Activated CD4-positive, alpha-beta T cell treated with anti-CD3 and anti-CD28 coated beads, Interleukin-2, amount 50 U/mL, for 16 hours (primary cell): ENCODE measurements at regions not wholly inside any gene's neighbourhood (a gene's known extent, or its start where the extent isn't known, plus 50 kb on each side); places are given as distances from the start of the nearest gene placed in this dataset.

Experiments used
- DNase-seq: peaks from one replicate; pipeline ENCODE4 v3.0.0-alpha.2; 2020

DNA sequence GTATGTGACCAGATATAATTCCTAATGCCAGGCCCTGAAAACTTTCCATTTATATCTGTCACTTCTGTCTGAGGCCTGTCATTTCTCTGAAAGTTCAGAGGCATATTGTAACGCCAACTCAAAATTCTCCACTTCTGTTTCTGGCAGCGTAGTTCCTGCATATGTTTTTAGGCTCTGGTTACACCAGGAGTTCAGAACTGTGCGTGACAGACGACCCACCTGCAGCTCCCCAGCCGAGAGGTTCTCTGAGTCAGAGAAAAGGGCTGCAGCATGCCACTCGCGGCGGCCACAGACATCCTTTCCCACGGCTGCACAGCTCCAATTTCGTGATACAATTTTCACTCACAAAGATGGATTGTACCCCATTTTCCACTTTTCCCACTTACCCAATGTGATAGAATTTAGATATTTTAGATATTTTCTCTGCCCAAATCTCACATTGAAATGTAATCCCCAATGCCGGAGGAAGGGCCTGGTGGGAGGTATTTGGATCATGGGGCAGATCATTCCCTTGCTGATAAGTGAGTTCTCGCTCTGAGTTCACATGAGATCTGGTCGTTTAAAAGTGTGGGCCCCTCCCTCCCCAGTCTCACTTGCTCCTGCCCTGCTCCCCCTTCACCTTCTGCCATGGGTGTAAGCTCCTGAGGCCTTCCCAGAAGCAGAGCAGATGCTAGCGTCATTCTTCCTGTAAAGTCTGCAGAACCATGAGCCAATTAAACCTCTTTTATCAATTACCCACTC, 308.1 kb downstream of the LIG4 start:
- DNase-seq = no peak

DNA sequence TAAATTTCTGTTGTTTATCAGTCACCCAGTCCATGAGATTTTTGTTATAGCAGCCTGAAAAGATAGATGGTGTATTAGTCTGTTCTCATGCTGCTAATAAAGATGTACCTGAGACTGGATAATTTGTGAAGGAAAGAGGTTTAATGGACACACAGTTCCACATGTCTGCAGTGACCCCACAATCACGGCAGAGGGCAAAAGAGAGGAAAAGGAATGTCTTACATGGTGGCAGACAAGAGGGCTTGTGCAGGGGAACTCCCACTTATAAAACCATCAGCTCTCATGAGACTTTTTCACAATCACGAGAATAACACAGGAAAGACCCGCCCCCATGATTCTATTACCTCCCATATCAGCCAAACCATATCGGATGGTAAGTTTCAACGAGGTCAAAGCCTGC, 309.2 kb downstream of the LIG4 start:
- no peak for DNase-seq

DNA sequence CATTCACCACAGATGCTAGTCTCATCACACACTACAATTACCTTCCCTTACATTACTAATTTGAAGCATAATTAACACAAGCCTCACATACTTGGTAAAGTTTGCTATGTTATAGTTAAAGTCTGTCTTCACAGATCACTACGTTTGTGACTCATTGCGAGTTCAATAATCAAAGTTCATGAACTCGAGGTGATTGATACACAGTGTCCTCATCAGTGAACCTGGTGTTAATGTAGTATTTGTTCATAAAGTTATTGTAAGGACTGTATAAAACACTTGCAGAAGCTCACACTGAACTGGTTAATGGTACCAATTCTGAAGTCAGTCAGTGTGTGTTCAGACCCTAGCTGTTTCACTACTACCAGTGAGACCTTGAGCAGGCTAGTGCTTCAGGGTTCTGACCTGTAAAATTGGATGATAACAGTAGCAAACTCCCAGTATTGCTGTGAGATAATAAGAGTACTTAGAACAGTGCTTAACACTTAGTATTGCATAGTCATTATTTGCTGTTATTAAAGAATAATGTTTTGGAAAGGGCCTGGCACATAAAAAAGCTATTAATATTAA, 313.3 kb downstream of the LIG4 start:
- DNase-seq = no peak

DNA sequence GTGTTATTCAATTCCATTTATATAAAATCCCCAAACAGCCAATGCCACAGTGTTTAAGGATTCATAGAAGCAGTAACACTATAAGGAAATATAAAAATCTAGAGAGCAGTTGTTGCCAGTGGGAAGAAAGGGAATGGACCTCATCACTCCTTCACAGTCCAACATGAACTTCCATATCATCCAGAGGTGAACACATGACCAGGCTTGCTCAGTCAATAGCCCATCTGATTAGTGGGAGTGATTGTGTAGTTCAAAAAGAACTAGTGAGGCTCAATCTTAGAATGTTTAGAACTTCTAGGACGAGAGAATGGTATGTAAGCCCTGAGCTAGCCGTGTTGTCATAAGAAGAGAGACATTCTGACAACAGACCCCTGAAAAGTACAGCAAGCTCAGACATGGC, 314.1 kb downstream of the LIG4 start:
- no peak for DNase-seq

DNA sequence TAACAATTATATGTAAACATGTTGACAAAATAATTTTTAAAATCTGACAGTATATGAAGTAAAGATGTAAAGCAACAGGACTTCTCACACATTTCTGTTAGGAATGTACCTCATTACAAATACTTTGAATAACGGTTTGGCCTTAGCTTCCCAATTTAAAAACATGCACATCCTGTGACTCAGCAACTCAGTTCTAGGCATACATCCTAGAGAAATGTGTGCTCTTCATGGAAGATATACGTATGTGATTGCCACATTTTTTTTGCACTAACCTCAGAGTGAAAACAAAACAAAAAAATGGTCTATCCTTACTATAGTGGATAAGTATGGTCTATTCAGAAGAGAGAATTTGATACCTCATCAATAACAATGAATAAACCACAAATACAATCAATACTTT, 314.6 kb downstream of the LIG4 start:
- no peak for DNase-seq

DNA sequence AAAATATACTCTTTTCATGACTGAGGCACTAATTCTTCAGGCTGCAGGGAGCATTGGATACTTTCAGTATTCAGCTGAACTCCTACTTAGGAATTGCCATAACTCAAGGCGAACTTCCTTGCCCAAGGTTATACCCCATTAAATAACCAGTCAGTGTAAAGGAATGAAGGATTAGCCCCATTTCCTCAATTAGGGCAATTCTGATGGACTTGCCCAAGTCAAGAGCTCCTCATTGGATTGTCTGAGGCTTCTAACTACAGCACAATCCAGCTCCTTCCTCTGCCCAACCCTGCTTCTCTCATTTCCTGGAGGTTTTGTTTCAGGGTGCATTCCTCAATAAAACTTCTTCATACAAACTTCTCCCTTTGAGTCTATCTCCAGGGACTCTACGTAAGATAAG, 329.2 kb downstream of the LIG4 start:
- DNase-seq = no peak

DNA sequence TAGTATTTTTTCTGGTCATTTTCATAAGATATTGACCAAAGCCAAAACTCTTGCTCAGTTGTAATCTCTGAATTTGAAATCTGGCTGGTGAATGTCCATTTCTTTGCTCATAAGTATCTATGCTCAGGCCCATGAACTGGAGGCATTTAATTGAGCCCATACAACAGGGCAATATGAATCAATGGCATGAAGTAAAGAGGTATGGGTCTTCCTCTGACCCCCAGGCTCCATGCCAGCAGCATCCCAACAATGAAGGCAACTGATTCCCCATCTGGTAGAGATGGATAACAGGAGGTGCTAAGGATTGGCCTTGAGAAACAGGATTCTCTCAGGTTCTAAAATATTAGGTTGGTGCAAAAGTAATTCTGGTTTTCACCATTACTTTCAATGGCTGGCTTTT, 330.8 kb downstream of the LIG4 start:
- no peak for DNase-seq

DNA sequence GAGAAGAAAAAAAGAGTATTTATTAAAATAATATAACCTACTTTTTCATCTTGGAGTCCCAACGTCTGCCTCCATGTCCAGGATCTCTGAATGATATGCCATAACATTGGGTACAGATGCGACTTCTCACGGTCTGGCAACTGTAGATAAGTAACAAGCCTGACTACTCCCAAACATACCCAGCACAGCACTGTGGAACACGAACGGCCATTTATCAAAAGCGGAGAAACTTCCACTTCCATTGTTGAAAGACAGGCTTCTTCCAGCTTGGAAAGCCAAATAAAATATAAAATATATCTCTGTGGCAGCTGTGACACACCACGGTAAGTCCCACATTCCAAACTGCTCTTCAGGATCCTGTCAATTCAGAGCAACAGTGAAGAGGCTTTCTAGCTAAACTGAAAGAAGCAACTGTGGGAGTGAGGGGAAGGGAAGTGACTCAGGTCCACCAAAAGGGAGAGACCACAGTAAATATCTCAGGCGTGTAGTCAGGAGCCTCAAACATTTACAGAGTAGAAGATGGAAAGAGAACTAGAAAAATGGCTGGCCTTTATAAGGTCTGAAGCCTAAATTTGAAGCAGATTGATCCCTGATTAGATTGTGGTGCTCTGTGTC, 331.7 kb downstream of the LIG4 start:
- DNase-seq = no peak

DNA sequence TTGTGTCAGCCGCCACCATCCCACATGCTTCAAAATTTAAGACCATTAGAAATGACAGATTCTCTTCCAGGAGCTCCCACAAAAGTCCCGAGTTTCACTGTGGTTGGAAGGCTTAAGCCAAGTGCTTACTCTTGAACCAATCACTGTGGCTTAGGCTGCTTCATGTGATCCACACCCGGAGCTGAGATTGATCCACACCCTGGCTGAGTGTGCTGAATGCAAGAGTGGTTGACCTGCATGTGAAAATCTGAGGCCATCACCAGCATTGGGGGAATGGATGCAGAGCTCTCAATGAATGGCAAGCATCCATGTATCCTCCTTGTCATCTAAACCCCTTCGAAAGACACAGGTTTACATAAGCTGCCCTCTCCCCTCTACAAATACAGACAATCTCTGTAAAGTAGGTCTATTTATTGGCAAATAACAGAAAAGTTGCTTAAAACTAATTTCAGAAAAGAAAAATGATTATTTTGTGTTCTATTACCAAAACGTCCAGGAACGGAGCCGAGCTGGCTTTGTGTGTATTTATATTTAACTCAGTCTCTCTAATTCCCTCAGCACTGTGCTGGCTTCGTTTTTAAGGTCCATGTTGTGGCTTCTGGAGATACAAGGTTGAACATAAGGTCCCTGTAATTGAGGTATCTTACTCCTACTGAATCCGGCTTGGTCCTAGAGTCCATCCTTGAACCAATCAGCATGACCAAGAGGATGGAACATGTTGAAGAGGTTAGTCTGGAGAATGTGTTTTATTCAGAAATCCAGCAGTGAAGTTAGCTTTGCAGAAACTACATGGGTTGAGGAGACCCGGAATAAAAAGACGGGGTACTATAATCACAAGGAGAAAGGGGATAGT, 332.4 kb downstream of the LIG4 start:
- DNase-seq = no peak

DNA sequence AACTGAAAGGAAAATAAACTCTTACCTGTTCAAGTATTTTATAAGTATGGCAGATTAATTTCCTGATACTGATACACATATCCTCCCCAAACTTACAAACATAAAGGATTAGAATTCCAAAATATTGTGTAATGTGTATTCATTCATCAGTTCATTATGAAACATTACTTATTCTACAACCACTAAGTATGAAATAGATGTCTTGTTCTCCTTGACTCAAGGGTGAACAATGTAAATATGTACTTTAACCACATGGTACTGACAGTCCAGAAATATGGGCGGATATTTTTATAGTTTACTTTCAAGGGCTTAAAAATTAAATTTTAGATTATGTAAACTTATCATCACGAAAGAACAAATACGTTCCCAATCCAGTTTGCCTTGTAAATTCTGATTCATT, 334.0 kb downstream of the LIG4 start:
- no peak for DNase-seq

DNA sequence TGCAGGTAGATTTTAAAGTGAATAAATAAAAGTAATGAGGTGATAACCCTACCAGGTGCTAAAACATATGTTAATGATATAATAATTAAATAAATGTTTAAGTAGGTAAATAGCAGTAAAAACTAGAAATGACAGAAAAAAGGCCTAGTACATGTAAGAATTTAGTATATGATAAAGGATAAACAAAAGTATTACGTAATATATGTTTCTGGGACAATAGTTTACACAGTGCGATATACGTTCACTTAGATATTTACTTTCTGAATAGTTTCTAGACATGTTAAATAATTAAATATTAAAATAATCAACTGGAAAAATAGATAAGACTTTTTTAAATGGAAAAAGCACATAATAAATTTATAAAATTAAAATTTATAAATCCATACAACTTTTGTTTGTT, 340.9 kb downstream of the LIG4 start:
- no peak for DNase-seq

DNA sequence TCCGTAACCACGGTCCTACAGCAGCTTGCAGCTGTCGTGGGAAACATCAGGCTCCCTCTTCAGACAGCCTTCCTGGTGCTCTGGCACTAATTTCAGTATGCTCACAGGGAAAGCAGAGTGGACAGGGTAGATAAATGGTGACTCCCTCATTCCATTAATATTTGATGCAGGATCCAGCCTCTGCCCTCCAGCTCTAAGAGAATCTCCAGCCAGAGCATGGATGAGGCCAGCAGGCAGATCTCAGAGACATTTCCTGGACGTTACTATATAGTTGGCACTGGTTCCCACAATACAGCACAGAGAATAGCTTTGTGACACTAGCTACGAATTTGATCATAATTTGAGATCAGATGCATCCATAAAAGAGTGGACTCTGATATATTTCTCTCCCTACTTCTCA, 341.4 kb downstream of the LIG4 start:
- DNase-seq = no peak

DNA sequence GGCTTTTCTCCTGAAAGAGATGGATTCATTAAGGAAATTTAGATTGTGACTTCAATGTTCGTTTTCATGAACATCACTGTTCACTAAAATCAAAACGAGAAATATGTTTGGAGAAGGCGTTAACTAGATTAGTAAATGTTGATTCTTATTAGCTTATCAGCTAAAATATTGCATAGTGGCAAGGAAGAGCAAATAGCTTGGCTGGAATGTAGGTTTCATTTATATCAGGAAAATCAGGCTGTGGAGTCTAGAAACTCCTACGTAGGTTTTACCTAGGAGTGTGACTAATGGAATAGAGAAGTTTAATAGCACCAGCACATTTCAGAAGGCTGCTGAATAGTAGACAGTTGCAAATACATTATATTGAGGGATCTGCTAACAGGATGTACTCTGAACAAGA, 344.9 kb downstream of the LIG4 start:
- no peak for DNase-seq

DNA sequence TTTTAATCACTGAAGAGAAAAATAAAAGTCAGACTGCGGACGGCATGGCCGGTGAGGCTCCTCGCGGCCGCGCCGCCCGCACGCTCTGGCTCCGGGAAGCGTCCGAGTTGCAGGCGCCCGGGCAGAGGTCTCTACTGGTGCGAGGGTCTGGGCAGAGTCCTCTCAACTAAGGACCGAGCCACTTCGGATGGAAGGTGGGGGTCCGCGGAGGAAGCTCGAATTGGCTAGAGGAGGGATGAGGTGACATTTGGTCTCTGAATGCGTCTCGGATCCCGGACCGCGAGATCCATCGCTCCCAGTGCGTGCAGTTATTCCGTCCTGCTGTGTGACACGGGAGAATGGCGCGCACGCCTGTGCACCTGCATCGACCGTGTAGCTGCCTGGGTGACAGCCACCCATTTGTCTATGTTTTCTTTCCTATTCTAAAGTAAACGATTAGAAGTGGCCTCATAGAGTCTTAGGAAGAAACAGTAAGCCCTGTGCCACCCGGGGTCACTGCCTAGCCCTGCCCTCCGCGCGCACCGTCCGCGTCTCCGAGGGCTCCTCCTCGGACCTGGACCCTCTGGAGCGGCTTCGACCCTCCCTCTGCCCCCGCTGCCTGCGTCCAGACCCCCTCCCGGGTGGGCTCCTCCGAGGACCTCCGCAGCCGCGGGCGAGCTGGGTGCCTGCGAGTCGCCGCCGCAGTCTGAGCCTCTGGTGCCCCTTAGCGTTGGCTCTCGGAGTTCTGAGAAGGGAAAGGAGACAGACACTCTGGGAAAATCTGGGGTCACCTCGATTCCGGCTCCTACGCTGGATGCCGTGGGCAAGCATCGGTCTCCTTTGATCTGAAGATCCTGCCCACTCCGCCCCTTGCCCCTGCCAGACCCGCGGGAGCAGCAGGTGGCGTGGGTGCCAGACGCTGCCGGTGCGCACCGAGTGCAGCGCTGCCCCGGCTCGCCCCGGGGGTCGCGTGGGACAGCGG, 347.4 kb downstream of the LIG4 start:
- no peak for DNase-seq

DNA sequence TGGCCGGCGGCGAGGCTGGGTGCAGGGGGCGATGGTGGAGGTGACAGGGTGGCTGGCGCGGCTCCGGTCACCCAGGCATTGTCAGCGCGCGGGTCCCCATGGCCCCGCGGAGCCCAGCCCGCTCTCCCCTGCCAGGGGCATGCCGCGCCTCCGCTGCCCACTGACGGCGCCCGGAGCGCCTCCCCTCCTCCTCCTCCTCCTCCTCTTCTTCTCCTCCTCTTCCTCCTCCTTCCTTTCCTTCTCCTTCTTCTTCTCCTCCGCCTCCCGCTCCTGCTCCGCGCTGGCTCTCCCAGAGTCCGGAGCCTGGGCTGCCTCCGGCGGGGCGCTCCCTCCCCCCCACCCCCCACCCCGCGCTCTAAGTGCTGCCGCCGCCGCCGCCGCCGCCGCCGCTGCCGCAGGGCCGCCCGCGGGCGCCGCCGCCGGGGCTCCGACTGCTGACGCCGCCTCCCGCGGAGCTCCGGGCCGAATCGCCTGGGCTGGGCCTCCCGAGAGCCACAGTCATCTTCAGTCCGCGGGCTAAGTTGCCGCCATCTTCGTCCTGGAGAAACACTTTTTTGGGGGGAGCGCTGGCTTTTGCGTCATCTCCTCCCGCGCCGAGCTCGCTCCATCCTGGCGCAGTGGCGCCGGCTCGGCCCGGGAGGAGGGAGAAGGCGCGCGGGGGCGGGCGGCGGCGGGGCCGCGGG, 348.3 kb downstream of the LIG4 start:
- no peak for DNase-seq

DNA sequence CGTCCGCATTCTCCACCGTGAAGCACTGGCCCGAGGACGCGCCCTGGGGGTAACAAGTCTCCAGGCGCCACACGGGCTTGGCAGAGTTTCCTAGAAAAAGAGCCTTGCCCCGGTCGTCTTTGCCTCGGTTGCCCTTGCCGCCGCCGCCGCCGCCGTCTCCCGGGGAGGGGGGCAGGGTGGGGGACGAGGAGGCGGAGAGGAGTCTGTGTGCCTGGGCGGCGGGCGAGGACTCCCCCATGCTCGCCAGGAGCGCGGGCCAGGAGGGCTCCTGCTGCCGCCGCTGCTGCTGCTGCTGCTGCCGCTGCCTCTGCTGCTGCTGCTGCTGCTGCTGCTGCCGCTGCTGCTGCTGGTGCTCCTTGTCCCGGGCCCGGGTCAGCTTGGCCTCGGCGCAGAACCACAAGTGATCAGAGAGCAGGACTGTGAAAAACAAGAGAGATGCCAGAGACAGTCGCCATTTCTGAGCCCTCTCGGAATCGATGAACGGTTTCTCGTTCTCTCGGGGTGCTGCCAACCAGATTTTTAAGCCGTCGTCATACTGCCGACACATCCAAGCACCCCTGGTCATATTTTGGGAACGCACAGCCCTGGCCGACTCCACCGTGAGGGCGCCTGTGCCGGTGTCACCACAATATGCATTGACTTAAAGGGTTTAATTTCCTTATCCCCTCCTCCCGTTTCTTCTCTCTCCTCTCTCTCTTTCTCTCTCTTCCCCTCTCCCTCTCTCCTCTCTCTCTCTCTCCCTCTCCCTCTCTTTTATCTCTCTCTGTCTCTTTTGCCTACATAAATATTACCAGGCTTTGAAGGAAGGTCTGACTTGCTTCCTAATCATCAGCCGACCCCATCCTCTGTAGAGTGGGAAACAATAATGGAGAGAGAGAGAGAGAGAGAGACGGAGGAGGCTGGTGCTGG, 349.1 kb downstream of the LIG4 start:
- no peak for DNase-seq

DNA sequence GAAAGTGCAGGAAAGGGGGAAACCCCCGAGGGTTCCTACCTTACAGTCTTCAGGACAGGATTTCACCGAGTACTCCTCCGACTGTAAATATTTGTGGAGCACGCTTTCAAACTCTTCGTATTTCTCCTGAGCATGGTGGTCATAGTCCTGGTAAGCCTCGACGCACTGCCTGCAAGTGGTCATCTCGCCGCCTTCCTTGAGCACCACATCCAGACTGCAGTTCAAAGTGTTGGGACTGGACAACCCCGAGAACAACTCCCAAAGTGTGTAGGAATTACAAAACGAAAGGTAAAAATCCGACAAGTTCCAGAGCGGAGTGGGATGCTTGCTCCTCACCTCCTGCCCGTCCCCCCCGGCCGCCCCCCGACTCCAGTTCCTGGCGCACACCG, 349.7 kb downstream of the LIG4 start:
- no peak for DNase-seq

DNA sequence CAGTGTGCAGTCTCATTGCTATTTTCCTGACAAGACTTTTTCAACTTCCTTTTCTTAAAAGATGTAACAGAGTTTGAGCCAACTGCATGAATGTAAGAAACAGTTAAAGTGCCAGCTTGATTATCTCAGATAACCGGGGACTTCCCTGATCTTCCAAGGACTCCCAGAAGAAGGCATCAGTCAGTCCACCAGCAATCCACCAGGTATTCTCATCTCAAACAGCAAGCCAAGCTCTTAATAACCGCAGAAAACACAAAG, 350.1 kb downstream of the LIG4 start:
- DNase-seq = no peak

DNA sequence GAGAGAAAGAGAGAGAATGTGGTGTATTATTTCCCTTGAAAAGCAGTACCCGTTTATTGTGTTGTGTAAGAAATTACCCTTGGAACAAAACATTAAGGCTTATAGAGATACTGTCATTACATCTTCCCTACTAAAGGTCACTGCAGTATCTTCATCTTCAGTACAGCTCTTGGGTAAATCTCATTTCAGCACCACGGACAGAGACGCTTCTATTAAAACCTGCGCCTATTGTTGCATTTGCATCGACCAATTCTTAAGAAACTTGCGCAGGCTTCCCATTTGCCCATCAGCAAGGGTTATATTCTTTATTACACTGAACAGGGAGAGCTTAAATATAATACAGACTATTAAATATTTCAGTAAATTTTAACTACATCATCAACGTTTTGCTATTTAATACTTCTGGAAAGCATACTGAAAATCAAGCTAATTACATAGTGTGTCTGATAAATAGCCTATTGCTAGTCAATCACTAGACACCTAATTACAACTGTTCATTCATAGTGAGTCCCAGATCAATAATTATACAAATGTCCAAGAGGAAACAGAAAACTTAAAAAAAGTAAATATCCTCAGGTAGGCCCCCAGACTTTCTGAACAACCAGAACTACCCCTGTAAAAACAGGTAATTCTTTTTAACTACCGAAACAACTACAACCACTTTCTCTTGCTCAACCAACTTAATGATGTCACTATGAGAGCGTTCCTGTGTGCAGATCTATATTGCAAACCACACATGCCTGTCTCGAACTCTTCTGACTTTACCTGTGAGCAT, 350.6 kb downstream of the LIG4 start:
- DNase-seq = no peak

DNA sequence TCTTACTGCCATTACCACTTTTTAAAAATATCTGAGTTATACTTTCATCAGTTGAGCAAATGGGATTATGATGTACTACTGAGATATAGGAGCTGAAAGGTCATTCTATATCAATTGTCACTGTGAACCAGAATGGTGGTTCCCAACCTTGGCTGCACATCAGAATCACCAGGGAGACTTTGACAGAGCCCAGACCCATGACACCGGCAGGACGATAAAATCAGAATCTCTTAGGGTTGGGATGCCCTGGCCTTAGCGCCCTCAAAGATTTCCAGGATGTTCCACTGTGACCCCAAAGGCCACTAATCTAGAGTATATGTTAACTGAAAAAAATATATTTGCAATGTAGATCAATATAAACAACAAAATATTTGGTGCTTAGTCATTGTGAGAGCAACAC, 355.1 kb downstream of the LIG4 start:
- DNase-seq = no peak
